ENCODE measurements at regions not wholly inside any gene's neighbourhood (a gene's known extent, or its start where the extent isn't known, plus 50 kb on each side); places are given as distances from the start of the nearest gene placed in this dataset.

DNA sequence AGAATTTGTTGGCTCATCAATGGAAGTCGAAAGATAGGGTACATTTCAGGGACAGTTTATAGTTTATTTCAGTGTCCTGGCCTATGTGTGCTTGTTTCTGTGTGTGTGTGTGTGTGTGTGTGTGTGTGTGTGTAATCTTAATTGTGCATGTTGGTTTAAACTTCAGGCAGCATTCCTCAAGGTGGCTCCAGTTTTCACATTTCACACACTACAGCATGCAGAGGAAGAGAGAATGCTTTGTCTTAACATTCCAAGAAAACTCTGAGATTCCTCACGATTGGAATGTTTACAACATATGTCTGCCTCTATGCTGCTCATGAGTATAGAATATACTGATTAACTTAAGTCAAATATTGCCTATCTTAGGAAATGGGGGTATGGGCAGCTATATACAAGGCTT lies 332.6 kb upstream of the EPHA7 start:
- peak; percentile 5 for DNase-seq
- TF ChIP-seq, protein P1, sequence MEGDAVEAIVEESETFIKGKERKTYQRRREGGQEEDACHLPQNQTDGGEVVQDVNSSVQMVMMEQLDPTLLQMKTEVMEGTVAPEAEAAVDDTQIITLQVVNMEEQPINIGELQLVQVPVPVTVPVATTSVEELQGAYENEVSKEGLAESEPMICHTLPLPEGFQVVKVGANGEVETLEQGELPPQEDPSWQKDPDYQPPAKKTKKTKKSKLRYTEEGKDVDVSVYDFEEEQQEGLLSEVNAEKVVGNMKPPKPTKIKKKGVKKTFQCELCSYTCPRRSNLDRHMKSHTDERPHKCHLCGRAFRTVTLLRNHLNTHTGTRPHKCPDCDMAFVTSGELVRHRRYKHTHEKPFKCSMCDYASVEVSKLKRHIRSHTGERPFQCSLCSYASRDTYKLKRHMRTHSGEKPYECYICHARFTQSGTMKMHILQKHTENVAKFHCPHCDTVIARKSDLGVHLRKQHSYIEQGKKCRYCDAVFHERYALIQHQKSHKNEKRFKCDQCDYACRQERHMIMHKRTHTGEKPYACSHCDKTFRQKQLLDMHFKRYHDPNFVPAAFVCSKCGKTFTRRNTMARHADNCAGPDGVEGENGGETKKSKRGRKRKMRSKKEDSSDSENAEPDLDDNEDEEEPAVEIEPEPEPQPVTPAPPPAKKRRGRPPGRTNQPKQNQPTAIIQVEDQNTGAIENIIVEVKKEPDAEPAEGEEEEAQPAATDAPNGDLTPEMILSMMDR (IDR thresholded peaks at IDR 0.05; ENCODE audit: low read depth, low read length, missing control alignments), result no peak
- in situ Hi-C loops (cut with HindIII; ENCODE audit: low pct_ligation_motif_present, low sequenced_read_pairs), result no loop called here
- Histone ChIP-seq H3K4me3 (ENCODE audit: low read depth, low read length) (no peak overlapping the region), H3K27me3 (replicated peaks) (no peaks in the 10 kb centered on the region), H3K27ac (no peak overlapping the region), H3K36me3 (replicated peaks) (no peaks in the 10 kb centered on the region)

DNA sequence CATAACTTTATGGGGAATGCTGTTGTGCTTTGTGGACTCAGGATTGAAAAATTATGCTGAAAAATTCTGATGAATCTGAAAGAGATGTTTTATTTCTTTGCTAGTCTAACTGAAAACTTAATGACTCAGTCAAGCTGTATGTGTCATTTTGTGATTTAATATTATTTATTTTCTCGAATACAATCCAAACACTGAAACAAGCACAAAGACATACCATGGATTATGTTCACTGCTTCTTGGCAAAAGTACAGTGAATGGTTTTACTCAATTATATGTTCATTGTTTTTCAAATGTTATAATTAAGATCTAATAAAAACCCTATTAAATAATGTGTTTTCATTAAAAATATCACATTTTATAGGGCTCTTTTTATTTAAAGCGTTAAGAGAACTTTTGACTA lies 330.6 kb upstream of the EPHA7 start:
- no peaks in the 10 kb centered on the region for H3K36me3 ChIP-seq (replicated peaks)
- no peaks in the 10 kb centered on the region for H3K27me3 ChIP-seq (replicated peaks)
- TF ChIP-seq, protein P1 (IDR thresholded peaks at IDR 0.05; ENCODE audit: low read depth, low read length, missing control alignments), result no peak
- H3K4me3 ChIP-seq (ENCODE audit: low read depth, low read length), result no peak overlapping the region
- no peak overlapping the region for H3K27ac ChIP-seq
- DNase-seq, result no peak
- in situ Hi-C loops (cut with HindIII; ENCODE audit: low pct_ligation_motif_present, low sequenced_read_pairs), result no loop called here

DNA sequence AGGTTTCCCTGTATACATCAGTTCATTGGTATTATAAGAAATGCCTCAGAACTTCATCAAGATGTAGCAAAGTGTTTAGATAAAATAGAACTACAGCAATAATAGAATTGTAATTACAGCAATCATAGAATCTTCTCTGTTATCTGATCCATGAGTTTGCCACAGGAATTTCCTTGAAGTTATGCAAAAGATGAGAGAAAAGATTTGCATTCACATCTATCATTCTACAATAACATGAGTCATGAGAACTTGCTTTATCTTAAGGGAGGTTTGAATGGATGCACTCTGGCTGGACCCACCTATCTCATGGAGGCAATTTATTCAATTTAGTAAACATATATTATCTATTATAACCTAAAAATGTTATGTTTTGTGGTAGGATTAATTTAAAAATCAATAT lies 329.8 kb upstream of the EPHA7 start:
- Histone ChIP-seq H3K27me3 (replicated peaks) (no peaks in the 10 kb centered on the region), H3K27ac (no peak overlapping the region), H3K36me3 (replicated peaks) (no peaks in the 10 kb centered on the region), H3K4me3 (ENCODE audit: low read depth, low read length) (no peak overlapping the region)
- in situ Hi-C loops (cut with HindIII; ENCODE audit: low pct_ligation_motif_present, low sequenced_read_pairs), result no loop called here
- DNase-seq, result peak; percentile 39
- TF ChIP-seq, protein P1 (IDR thresholded peaks at IDR 0.05; ENCODE audit: low read depth, low read length, missing control alignments), result no peak

DNA sequence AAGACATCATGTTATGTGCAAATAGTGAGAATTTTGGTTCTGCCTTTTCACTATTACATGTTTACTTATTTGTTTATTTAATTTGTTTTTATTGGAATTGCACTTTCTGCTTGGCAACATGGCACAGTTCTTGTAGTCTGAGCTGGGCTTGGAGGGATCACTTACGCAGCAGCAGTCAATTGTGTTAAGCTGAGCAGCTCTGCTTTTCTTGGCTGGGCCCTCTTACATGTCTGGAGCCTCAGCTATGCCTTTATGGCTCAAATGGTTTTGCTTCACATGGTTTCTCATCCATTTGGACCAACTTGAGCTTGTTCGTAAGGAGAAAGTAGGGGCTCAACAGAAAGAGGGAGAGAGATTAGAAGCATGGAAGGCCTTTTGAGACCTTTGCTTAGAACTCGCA lies 327.5 kb upstream of the EPHA7 start:
- TF ChIP-seq, protein P1 (IDR thresholded peaks at IDR 0.05; ENCODE audit: low read depth, low read length, missing control alignments), result no peak
- in situ Hi-C loops (cut with HindIII; ENCODE audit: low pct_ligation_motif_present, low sequenced_read_pairs), result no loop called here
- Histone ChIP-seq H3K36me3 (replicated peaks) (no peaks in the 10 kb centered on the region), H3K27ac (no peak overlapping the region), H3K27me3 (replicated peaks) (no peaks in the 10 kb centered on the region), H3K4me3 (ENCODE audit: low read depth, low read length) (no peak overlapping the region)
- DNase-seq, result no peak

DNA sequence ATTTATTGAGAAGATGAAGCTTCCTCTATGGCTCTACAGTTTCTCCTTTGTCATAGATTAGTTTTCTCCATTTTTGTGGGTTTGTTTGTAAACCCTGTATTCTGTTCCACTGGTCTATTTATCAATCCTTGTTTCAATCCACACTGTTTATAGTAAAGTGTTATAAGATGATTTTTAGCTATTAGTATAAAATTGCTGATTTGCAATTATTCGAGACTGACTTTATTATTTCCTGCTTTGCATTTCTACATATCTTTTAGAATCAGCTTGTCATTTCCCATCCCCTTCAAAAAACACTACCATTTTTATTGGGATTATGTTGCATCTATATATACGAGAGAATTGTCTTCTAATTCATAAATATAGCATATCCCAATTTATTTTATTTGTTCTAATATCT lies 325.9 kb upstream of the EPHA7 start:
- Histone ChIP-seq H3K36me3 (replicated peaks) (no peaks in the 10 kb centered on the region), H3K27ac (no peak overlapping the region), H3K4me3 (ENCODE audit: low read depth, low read length) (no peak overlapping the region), H3K27me3 (replicated peaks) (no peaks in the 10 kb centered on the region)
- in situ Hi-C loops (cut with HindIII; ENCODE audit: low pct_ligation_motif_present, low sequenced_read_pairs), result no loop called here
- DNase-seq, result no peak
- TF ChIP-seq, protein P1 (IDR thresholded peaks at IDR 0.05; ENCODE audit: low read depth, low read length, missing control alignments), result no peak

DNA sequence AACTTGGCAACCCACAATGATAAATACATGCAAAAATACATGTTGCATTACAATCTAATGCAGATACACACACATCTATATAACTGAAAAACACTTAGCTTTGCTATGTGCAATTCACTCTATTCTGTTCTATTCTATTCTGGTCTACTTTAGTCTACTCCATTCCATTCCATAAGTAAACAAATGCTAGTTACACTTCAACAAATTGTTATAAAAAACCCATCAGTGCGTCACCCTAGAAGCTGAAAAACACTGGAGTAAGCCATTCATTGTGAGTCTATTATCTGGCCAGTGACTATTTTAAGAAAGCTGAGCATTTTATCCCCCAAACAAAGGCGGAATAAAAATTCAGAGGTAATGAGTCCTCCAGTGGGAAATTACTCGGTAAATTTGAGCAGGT lies 315.7 kb upstream of the EPHA7 start:
- no peaks in the 10 kb centered on the region for H3K27me3 ChIP-seq (replicated peaks)
- no peak overlapping the region for H3K27ac ChIP-seq
- TF ChIP-seq, protein P1 (IDR thresholded peaks at IDR 0.05; ENCODE audit: low read depth, low read length, missing control alignments), result no peak
- H3K36me3 ChIP-seq (replicated peaks), result no peaks in the 10 kb centered on the region
- DNase-seq, result no peak
- no peak overlapping the region for H3K4me3 ChIP-seq (ENCODE audit: low read depth, low read length)
- in situ Hi-C loops (cut with HindIII; ENCODE audit: low pct_ligation_motif_present, low sequenced_read_pairs), result no loop called here

Data from brain microvascular endothelial cell (primary cell).